HAP-1 (cell line): ENCODE measurements at regions not wholly inside any gene's neighbourhood (a gene's known extent, or its start where the extent isn't known, plus 50 kb on each side); places are given as distances from the start of the nearest gene placed in this dataset.
"Not testable (repeated sequence)": the region's sequence is repeated elsewhere in the genome, so short reads cannot be mapped to it uniquely, and the experiment has no call there.

ENCODE experiments used
- DNase-seq, 2 experiments: peaks; one replicate each; pipeline ENCODE4 v3.0.0-alpha.2; 2016 to 2020; ENCODE audit warnings: low spot score in 2 of 2
- H3K27me3 ChIP-seq: fragments of 250-450 bp; sonication (Bioruptor Pico); 2 replicates; pipeline ENCODE4 v1.5.1; 2020; ENCODE audit warnings: low read depth, mild to moderate bottlenecking, moderate library complexity
- H3K36me3 ChIP-seq: fragments of 250-450 bp; sonication (Bioruptor Pico); replicated peaks from 2 replicates; pipeline ENCODE4 v1.5.1; 2020; ENCODE audit warnings: mild to moderate bottlenecking
- H3K4me1 ChIP-seq: fragments of 250-450 bp; sonication (Bioruptor Pico); 2 replicates; pipeline ENCODE4 v1.5.1; 2020; ENCODE audit warnings: mild to moderate bottlenecking
- H3K4me3 ChIP-seq: fragments of 250-450 bp; sonication (Bioruptor Pico); 2 replicates; pipeline ENCODE4 v1.5.1; 2020; ENCODE audit warnings: mild to moderate bottlenecking, moderate library complexity
- H3K9me3 ChIP-seq: fragments of 250-450 bp; sonication (Bioruptor Pico); 2 replicates; pipeline ENCODE4 v1.5.1; 2020; ENCODE audit warnings: mild to moderate bottlenecking, moderate library complexity
- in situ Hi-C: fragments of 300-500 bp; cut with MboI; formaldehyde crosslinking; loops from 3 replicates; pipeline ENCODE4 v1.14.3; 2020; ENCODE audit warnings: low sequenced_read_pairs, inconsistent platforms, mixed read lengths

- DNase-seq, H3K4me3 ChIP-seq, H3K9me3 ChIP-seq, H3K36me3 ChIP-seq, H3K27me3 ChIP-seq, in situ Hi-C loops, H3K4me1 ChIP-seq: not testable (repeated sequence)
Measured at GRCh38 chr6:86872810-86873209, 64.5 kb upstream of the HTR1E start.

- Histone ChIP-seq H3K4me3 (no peak overlapping the region), H3K27me3 (no peaks in the 10 kb centered on the region), H3K9me3 (no peaks in the 10 kb centered on the region), H3K36me3 (no peaks in the 10 kb centered on the region), H3K4me1 (no peaks in the 10 kb centered on the region)
- in situ Hi-C loops, result no loop called here
- DNase-seq, result no peak
Measured at GRCh38 chr6:86871681-86872080, 65.6 kb upstream of the HTR1E start.

- no peaks in the 10 kb centered on the region for H3K36me3 ChIP-seq
- no peak for DNase-seq
- in situ Hi-C loops, result no loop called here
- H3K4me1 ChIP-seq, result no peaks in the 10 kb centered on the region
- no peak overlapping the region for H3K4me3 ChIP-seq
- H3K27me3 ChIP-seq, result no peaks in the 10 kb centered on the region
- H3K9me3 ChIP-seq, result no peaks in the 10 kb centered on the region
Measured at GRCh38 chr6:86869500-86869899, 67.8 kb upstream of the HTR1E start.

GRCh38 chr6:86859513-86859912, 77.8 kb upstream of the HTR1E start:
- no peak overlapping the region for H3K4me3 ChIP-seq
- no peaks in the 10 kb centered on the region for H3K4me1 ChIP-seq
- no peaks in the 10 kb centered on the region for H3K36me3 ChIP-seq
- no peaks in the 10 kb centered on the region for H3K9me3 ChIP-seq
- H3K27me3 ChIP-seq, result no peaks in the 10 kb centered on the region
- no peak for DNase-seq
- in situ Hi-C loops, result no loop called here

- no peak for DNase-seq
- Histone ChIP-seq H3K27me3 (no peaks in the 10 kb centered on the region), H3K4me3 (no peak overlapping the region), H3K36me3 (no peaks in the 10 kb centered on the region), H3K9me3 (no peaks in the 10 kb centered on the region), H3K4me1 (no peaks in the 10 kb centered on the region)
- in situ Hi-C loops, result no loop called here
Measured at GRCh38 chr6:86858970-86859369, 78.4 kb upstream of the HTR1E start.

GRCh38 chr6:86857783-86858182, 79.5 kb upstream of the HTR1E start:
- in situ Hi-C loops, result no loop called here
- no peak for DNase-seq
- no peaks in the 10 kb centered on the region for H3K27me3 ChIP-seq

GRCh38 chr6:86856937-86857563, 80.3 kb upstream of the HTR1E start:
- H3K4me3 ChIP-seq, result no peak overlapping the region
- in situ Hi-C loops, result no loop called here
- no peaks in the 10 kb centered on the region for H3K4me1 ChIP-seq
- H3K36me3 ChIP-seq, result no peaks in the 10 kb centered on the region
- no peaks in the 10 kb centered on the region for H3K9me3 ChIP-seq
- DNase-seq, result peak; percentile 38 to 70
- no peaks in the 10 kb centered on the region for H3K27me3 ChIP-seq

More at GRCh38 chr6:86857783-86858182, 79.5 kb upstream of the HTR1E start:
- no peaks in the 10 kb centered on the region for H3K36me3 ChIP-seq
- H3K9me3 ChIP-seq, result no peaks in the 10 kb centered on the region
- no peak overlapping the region for H3K4me3 ChIP-seq
- no peaks in the 10 kb centered on the region for H3K4me1 ChIP-seq

GRCh38 chr6:86856379-86856778, 80.9 kb upstream of the HTR1E start:
- H3K4me3 ChIP-seq, result no peak overlapping the region
- H3K27me3 ChIP-seq, result no peaks in the 10 kb centered on the region
- H3K4me1 ChIP-seq, result no peaks in the 10 kb centered on the region
- no peak for DNase-seq
- no peaks in the 10 kb centered on the region for H3K9me3 ChIP-seq
- in situ Hi-C loops, result no loop called here
- H3K36me3 ChIP-seq, result no peaks in the 10 kb centered on the region

- Histone ChIP-seq H3K9me3 (no peaks in the 10 kb centered on the region), H3K27me3 (no peaks in the 10 kb centered on the region), H3K4me1 (no peaks in the 10 kb centered on the region), H3K36me3 (no peaks in the 10 kb centered on the region), H3K4me3 (no peak overlapping the region)
- in situ Hi-C loops, result no loop called here
- no peak for DNase-seq
Measured at GRCh38 chr6:86848986-86849385, 88.3 kb upstream of the HTR1E start.

GRCh38 chr6:86832686-86833085, 104.6 kb upstream of the HTR1E start:
- Histone ChIP-seq H3K27me3 (0 out of 2 replicates have a peak, but pooled peaks cover 2% of the 10 kb centered on the region), H3K4me3 (no peak overlapping the region), H3K36me3 (no peaks in the 10 kb centered on the region), H3K4me1 (no peaks in the 10 kb centered on the region), H3K9me3 (no peaks in the 10 kb centered on the region)
- no peak for DNase-seq
- in situ Hi-C loops, result no loop called here

GRCh38 chr6:86825436-86825835, 111.9 kb upstream of the HTR1E start:
- in situ Hi-C loops, result no loop called here
- H3K36me3 ChIP-seq, result no peaks in the 10 kb centered on the region
- H3K4me3 ChIP-seq, result no peak overlapping the region
- H3K4me1 ChIP-seq, result no peaks in the 10 kb centered on the region
- no peaks in the 10 kb centered on the region for H3K9me3 ChIP-seq
- no peaks in the 10 kb centered on the region for H3K27me3 ChIP-seq
- no peak for DNase-seq

- H3K4me3 ChIP-seq, result no peak overlapping the region
- in situ Hi-C loops, result no loop called here
- no peaks in the 10 kb centered on the region for H3K36me3 ChIP-seq
Measured at GRCh38 chr6:86822747-86823146, 114.6 kb upstream of the HTR1E start.

GRCh38 chr6:86820750-86821149, 116.6 kb upstream of the HTR1E start:
- DNase-seq, result no peak
- in situ Hi-C loops, result no loop called here
- no peaks in the 10 kb centered on the region for H3K9me3 ChIP-seq
- H3K4me3 ChIP-seq, result no peak overlapping the region
- no peaks in the 10 kb centered on the region for H3K4me1 ChIP-seq
- no peaks in the 10 kb centered on the region for H3K27me3 ChIP-seq
- no peaks in the 10 kb centered on the region for H3K36me3 ChIP-seq

More at GRCh38 chr6:86822747-86823146, 114.6 kb upstream of the HTR1E start:
- Histone ChIP-seq H3K27me3 (no peaks in the 10 kb centered on the region), H3K9me3 (no peaks in the 10 kb centered on the region), H3K4me1 (no peaks in the 10 kb centered on the region)
- DNase-seq, result no peak

- no peak for DNase-seq
- no peaks in the 10 kb centered on the region for H3K27me3 ChIP-seq
- in situ Hi-C loops, result no loop called here
- H3K4me3 ChIP-seq, result no peak overlapping the region
- H3K9me3 ChIP-seq, result no peaks in the 10 kb centered on the region
- H3K36me3 ChIP-seq, result no peaks in the 10 kb centered on the region
- no peaks in the 10 kb centered on the region for H3K4me1 ChIP-seq
Measured at GRCh38 chr6:86793649-86794048, 143.7 kb upstream of the HTR1E start.

GRCh38 chr6:86791476-86791875, 145.9 kb upstream of the HTR1E start:
- Histone ChIP-seq H3K4me3 (no peak overlapping the region), H3K9me3 (no peaks in the 10 kb centered on the region), H3K36me3 (no peaks in the 10 kb centered on the region), H3K4me1 (no peaks in the 10 kb centered on the region), H3K27me3 (no peaks in the 10 kb centered on the region; the same call in 1 of the 2 replicates)
- in situ Hi-C loops, result no loop called here
- DNase-seq, result no peak
